T-helper 9 cell (primary cell): ENCODE measurements at regions not wholly inside any gene's neighbourhood (a gene's known extent, or its start where the extent isn't known, plus 50 kb on each side); places are given as distances from the start of the nearest gene placed in this dataset.
"Not testable (repeated sequence)": the region's sequence is repeated elsewhere in the genome, so short reads cannot be mapped to it uniquely, and the experiment has no call there.

Experiments
- DNase-seq: peaks from one replicate; pipeline ENCODE4 v3.0.0-alpha.2; 2020

DNA sequence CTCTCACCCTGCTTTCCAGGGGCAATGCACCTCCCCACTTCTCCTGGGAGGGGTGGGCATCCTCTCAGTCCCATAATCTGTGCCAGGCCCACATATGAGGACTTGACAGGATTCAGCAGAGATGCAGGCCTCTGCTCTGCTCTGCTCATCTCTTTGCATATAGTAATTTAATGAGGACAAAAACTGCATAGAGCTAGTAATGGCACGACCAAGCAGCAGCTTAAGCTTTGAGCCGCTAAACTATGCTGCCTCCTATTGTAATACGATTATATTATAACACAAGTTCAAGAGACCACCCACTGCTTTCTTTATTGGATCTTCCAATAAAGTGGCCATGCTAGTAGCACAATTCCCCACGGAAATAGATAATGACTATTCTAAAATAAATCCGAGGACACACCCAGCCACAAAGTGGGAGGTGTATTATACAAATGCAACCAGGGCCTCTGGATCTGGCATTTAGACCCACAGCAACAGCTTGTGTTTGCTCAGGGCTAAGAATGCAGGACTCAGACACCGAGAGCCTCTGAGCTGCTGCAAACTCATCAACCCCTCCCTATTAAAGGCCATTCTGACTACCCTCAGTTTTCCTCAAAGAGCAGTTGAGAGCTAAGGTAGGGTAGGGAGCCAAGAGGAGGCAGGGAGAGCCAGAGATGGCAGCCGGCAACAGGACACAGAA lies 93.6 kb upstream of the PLGLB2 start:
- DNase-seq: not testable (repeated sequence)

DNA sequence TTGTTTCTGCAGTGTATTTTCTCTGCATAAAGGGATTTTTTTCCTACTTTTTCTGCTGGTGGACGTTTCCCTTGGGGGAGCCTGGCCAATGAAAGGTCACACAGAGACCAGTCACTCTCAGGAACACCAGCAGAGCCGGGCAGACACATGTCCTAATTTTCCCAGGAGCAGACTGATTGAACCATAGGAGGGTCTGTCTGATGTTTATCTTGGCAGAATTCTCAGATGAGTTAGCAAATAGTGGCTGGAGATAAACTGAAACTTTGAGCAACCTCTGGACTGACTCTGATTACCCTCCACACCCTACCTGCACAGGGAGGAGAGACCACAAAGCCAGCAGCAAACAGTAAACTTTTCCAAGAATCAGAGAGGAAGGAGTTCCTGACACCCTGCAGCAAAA lies 90.0 kb upstream of the PLGLB2 start:
- DNase-seq: not testable (repeated sequence)

- DNase-seq: not testable (repeated sequence)
These were observed 89.5 kb upstream of the PLGLB2 start for GRCh38 chr2:87658357-87658756.

- DNase-seq: not testable (repeated sequence)
These were observed 88.9 kb upstream of the PLGLB2 start for GRCh38 chr2:87658976-87659375.

- not testable (repeated sequence) for DNase-seq
These were observed 87.7 kb upstream of the PLGLB2 start for GRCh38 chr2:87660164-87660563.

GRCh38 chr2:87662316-87663290 lies 85.3 kb upstream of the PLGLB2 start:
- DNase-seq: not testable (repeated sequence)

DNA sequence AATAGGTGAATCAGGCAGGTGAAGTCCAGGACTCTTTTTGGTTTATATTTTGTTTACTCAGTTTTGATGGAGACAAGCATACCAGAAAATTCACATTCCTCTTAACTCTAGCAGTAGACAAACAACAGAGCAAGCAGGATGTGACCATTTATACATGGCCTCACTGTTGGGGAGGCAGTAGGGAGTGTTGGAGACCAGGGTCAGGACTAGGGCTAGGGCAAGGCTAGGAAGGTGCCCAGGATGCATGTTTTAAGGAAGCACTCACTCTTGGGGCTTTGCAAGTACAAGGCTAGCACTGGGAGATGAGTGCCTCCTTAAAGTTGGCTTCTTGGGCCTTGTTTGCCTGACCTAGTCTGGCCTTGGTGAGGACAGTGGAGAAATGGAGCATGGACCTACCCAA lies 84.5 kb upstream of the PLGLB2 start:
- DNase-seq: not testable (repeated sequence)

DNA sequence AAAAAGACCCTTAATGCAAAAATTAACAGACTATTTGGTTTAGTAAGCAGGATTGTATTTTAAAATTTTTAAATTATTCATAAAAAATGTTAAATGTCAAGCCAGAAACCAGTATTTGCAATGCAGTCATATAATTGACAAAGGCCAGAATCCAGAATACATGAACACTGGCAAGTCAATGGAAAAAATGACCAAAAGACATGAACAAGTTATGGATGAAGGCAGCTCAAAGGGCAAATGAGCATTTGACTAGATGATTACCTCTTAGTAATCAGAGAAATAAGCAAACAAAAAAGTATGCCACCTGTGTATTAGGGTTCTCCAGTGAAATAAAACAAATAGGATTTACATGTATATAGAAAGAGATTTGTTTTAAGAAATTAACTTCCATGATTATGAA lies 80.9 kb upstream of the PLGLB2 start:
- DNase-seq: not testable (repeated sequence)

DNA sequence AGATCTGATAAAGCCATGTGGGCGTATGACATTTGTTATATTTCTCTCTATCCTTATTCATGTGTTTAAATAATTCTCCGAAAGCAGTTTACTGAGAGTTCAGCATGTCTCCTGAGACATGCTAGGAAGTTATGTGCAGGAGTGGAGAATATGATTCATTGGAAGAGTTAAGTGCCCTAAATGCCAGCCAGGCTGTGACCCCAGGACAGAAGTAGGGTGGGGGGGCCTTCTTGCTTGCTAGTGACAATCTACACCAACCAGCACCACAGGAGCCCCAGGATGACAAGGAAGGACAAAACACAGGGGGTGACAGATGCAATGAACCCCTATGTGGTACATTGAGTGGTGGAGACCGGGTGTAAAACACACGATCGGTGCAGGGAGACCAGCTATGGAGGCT lies 79.5 kb upstream of the PLGLB2 start:
- DNase-seq: not testable (repeated sequence)

DNA sequence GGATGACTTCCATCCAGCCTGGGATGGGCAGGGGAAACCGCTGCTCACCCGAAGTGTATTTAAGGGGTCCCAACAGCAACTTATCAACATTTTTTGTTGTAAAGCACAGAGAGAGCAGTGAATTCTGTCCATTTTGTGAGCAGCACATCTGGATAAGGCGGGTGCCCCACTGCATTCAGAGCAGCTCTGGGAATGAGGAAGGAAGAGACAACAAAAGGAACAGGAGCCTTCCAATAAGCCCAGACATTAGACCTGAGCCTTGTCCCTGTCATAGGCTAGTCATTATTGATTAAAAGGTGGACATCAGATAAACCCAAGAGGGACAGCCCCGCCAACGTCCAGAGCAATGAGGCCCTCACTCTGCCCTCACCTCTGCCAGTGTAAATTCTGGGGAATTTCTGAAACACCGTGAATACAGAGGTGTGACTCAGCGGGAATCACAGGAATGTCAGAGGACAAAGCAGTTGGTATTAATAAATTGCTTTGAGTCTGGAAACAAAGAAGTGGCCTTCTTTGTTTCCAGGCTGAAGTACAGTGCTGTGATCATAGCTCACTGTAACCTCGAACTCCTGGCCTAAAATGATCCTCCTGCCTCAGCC lies 78.2 kb upstream of the PLGLB2 start:
- not testable (repeated sequence) for DNase-seq

DNA sequence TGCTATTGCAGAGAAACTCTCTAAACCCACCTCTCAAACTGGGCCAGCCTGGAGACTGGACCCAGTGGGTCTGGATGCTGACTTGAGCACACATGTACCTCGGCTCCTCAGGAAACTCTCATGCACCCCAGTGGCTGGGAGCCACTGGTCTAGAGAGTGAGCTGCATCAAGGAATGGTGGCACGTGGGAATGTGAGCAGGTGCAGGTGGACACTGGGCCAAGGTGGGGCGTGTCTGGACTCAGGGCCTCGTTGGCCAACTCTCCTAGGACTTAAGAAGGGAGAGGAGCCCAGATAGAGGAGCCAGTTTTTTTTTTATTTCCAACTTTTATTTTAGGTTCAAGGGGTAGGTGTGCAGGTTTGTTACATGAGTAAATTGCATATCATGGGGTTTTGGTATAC lies 75.5 kb upstream of the PLGLB2 start:
- DNase-seq: not testable (repeated sequence)

- not testable (repeated sequence) for DNase-seq
These were observed 73.2 kb upstream of the PLGLB2 start for GRCh38 chr2:87674729-87675128.

GRCh38 chr2:87675487-87675886 lies 72.4 kb upstream of the PLGLB2 start:
- DNase-seq: not testable (repeated sequence)

GRCh38 chr2:87677421-87677923 lies 70.4 kb upstream of the PLGLB2 start:
- DNase-seq: not testable (repeated sequence)

DNA sequence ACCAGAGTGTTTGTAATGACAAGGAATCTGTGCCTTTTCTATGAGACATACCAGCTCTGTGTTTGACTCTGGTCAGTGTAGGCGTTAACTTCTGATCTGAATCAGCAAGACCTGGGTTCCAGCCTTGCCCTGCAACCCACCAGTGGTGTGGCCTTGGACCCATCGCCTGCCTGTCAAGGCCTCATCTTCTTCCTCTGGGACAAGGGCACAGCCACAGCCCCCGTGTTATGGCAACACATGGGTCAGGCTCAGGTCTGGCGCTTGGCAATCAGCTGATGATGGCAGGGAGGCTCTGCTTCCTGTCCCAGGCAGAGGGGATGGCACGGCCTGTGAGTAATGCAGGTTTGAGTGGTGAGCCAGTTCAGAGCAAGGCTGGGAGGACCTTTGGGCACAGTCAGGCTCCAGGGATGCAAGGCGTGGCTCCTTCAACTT lies 69.1 kb upstream of the PLGLB2 start:
- DNase-seq: not testable (repeated sequence)

DNA sequence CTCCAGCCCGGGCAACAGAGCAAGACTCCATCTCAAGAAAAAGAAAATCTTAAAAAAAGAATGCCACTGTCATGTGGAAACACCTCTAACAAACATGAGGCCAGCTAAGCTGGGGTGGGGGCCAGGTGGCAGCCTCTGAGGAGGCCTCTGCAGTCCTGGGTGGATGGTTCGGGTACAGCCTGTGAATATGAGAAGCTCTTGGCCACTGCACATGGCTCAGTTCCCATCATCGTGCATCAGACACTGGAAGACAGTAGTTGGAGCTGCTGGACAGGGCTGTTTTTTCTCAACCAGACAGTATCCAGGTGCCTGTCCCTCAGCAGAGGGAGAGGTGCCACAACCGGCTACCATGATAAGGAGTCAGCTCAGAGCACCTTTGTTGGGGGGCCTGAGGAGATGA lies 67.9 kb upstream of the PLGLB2 start:
- not testable (repeated sequence) for DNase-seq

GRCh38 chr2:87680691-87681090 lies 67.2 kb upstream of the PLGLB2 start:
- DNase-seq: not testable (repeated sequence)

- not testable (repeated sequence) for DNase-seq
These were observed 64.4 kb upstream of the PLGLB2 start for GRCh38 chr2:87683451-87683850.

GRCh38 chr2:87683961-87684360 lies 63.9 kb upstream of the PLGLB2 start:
- DNase-seq: not testable (repeated sequence)

DNA sequence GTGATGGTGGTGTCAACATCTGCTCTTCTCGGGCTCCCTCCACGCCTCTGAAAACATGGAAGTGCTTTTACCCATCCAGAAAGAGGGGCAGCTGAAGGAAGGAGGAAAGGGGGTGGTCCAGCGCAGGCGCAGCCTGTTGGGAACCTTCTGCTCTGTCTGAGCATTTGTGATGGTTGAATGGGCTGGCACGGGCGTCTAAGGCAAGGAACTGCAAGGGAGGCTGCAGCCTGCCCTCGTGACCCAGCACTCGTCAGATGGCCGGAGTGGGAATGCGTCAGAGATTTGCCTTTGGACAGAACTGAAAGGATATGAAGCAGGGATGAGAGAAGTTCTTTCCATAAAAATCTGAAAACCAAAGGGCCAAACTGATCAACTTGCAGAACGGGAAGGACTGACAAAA lies 62.3 kb upstream of the PLGLB2 start:
- not testable (repeated sequence) for DNase-seq

DNA sequence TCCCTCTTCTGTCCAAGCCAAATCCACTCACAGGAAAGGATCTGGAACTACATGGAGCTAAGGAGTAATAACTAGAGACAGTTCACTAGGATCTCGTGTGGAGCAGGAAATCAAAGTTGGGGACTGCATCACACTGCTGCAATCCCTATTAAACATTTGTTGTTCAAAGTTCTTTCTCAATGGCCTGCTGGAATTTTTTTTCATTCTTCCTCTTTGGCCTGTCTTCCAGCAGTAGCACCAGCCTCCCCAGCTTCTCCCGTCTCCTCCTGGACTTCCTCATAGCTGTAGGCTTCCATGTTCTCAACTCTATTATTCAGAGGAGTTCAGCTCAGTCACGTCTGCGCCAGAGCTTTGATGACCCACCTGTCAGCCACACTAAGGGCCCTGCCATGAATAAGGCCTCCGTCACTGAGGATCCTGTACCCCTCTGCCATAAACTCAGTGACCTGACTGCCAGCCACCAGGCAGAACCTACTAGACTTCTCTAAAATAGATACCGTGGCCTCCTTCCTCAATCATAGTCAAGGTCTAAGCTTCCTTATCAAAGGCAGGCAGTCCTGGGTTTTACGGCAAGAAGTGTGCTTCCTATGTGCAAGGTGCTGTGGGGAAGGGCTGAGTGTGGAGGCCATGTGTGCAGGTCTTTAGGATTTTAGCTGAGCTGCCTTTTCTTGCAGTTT lies 60.9 kb upstream of the PLGLB2 start:
- DNase-seq: not testable (repeated sequence)

- DNase-seq: not testable (repeated sequence)
These were observed 60.2 kb upstream of the PLGLB2 start for GRCh38 chr2:87687550-87688270.
